Activated T-cell treated with anti-CD3 and anti-CD28 coated beads for 4 hours (primary cell): ENCODE measurements at regions not wholly inside any gene's neighbourhood (a gene's known extent, or its start where the extent isn't known, plus 50 kb on each side); places are given as distances from the start of the nearest gene placed in this dataset.

Experiments
- DNase-seq: peaks from one replicate; pipeline ENCODE4 v3.0.0-alpha.2; 2020

- DNase-seq, result no peak
Observed at GRCh38 chr10:4034907-4035598, 250.0 kb upstream of the KLF6 start.

- DNase-seq, result no peak
Observed at GRCh38 chr10:4033341-4033896, 248.4 kb upstream of the KLF6 start.

GRCh38 chr10:4029866-4030265 is 244.9 kb upstream of the KLF6 start:
- no peak for DNase-seq

GRCh38 chr10:4028854-4029583 is 244.0 kb upstream of the KLF6 start:
- DNase-seq, result no peak

- DNase-seq, result no peak
Observed at GRCh38 chr10:4028027-4028471, 243.0 kb upstream of the KLF6 start.

- DNase-seq, result no peak
Observed at GRCh38 chr10:4025339-4025738, 240.3 kb upstream of the KLF6 start.

GRCh38 chr10:4024516-4025245 is 239.7 kb upstream of the KLF6 start:
- no peak for DNase-seq

GRCh38 chr10:4024027-4024426 is 239.0 kb upstream of the KLF6 start:
- no peak for DNase-seq

GRCh38 chr10:4022473-4022872 is 237.5 kb upstream of the KLF6 start:
- DNase-seq, result no peak

- no peak for DNase-seq
Observed at GRCh38 chr10:4020631-4021030, 235.6 kb upstream of the KLF6 start.

- DNase-seq, result no peak
Observed at GRCh38 chr10:4018054-4018511, 233.1 kb upstream of the KLF6 start.

- DNase-seq, result no peak
Observed at GRCh38 chr10:4017336-4017735, 232.3 kb upstream of the KLF6 start.

GRCh38 chr10:4016214-4016740 is 231.3 kb upstream of the KLF6 start:
- no peak for DNase-seq

- no peak for DNase-seq
Observed at GRCh38 chr10:4013651-4014121, 228.7 kb upstream of the KLF6 start.

GRCh38 chr10:4012848-4013247 is 227.8 kb upstream of the KLF6 start:
- no peak for DNase-seq

GRCh38 chr10:4011136-4011812 is 226.3 kb upstream of the KLF6 start:
- no peak for DNase-seq

- no peak for DNase-seq
Observed at GRCh38 chr10:4008676-4009382, 223.8 kb upstream of the KLF6 start.

- DNase-seq, result no peak
Observed at GRCh38 chr10:4007771-4008170, 222.8 kb upstream of the KLF6 start.

- no peak for DNase-seq
Observed at GRCh38 chr10:4006858-4007257, 221.8 kb upstream of the KLF6 start.

GRCh38 chr10:4006051-4006450 is 221.0 kb upstream of the KLF6 start:
- no peak for DNase-seq

GRCh38 chr10:4004990-4005389 is 220.0 kb upstream of the KLF6 start:
- DNase-seq, result no peak

- DNase-seq, result no peak
Observed at GRCh38 chr10:4004144-4004543, 219.1 kb upstream of the KLF6 start.
